Progenitor cell of endocrine pancreas (in vitro differentiated cells): ENCODE measurements at regions not wholly inside any gene's neighbourhood (a gene's known extent, or its start where the extent isn't known, plus 50 kb on each side); places are given as distances from the start of the nearest gene placed in this dataset.

ENCODE experiments used
- DNase-seq: peaks from one replicate; pipeline ENCODE4 v3.0.0; 2021; ENCODE audit warnings: low spot score; ENCODE audit not compliant: unreplicated experiment
- H3K27ac Mint-ChIP-seq: 2 replicates; pipeline ENCODE4 v1.8.0; 2021; ENCODE audit warnings: mild to moderate bottlenecking, moderate library complexity, mixed read lengths
- H3K27me3 Mint-ChIP-seq: 2 replicates; pipeline ENCODE4 v1.8.0; 2021; ENCODE audit warnings: mixed read lengths
- H3K36me3 Mint-ChIP-seq: 2 replicates; pipeline ENCODE4 v1.8.0; 2022; ENCODE audit warnings: mixed read lengths; ENCODE audit not compliant: insufficient read depth
- H3K4me1 Mint-ChIP-seq: 2 replicates; pipeline ENCODE4 v1.8.0; 2021; ENCODE audit warnings: low read depth, mixed read lengths
- H3K4me3 Mint-ChIP-seq: 2 replicates; pipeline ENCODE4 v1.8.0; 2021; ENCODE audit warnings: low read depth, mild to moderate bottlenecking, moderate library complexity, mixed read lengths
- H3K9me3 Mint-ChIP-seq: 2 replicates; pipeline ENCODE4 v1.8.0; 2021; ENCODE audit warnings: low read depth, mixed read lengths
- CTCF ChIP-seq: fragments of 200-600 bp; sonication (generic); IDR thresholded peaks from one replicate; pipeline ENCODE4 v1.5.0; 2021; ENCODE audit warnings: antibody characterized with exemption, mild to moderate bottlenecking; ENCODE audit not compliant: unreplicated experiment

GRCh38 chr19:20858218-20858617, 64.8 kb upstream of the ZNF85 start:
- Mint-ChIP-seq H3K27ac (no peak overlapping the region), H3K4me3 (no peak overlapping the region), H3K27me3 (no peaks in the 10 kb centered on the region), H3K36me3 (peaks cover 7% of the 10 kb centered on the region), H3K4me1 (no peaks in the 10 kb centered on the region), H3K9me3 (peaks cover 54% of the 10 kb centered on the region)
- no peak for TF ChIP-seq CTCF
- no peak for DNase-seq

- DNase-seq = no peak
- no peaks in the 10 kb centered on the region for H3K27me3 Mint-ChIP-seq
- no peak overlapping the region for H3K27ac Mint-ChIP-seq
- H3K9me3 Mint-ChIP-seq = peaks cover 49% of the 10 kb centered on the region
- no peaks in the 10 kb centered on the region for H3K4me1 Mint-ChIP-seq
- peaks cover 7% of the 10 kb centered on the region for H3K36me3 Mint-ChIP-seq
- TF ChIP-seq CTCF = no peak
- no peak overlapping the region for H3K4me3 Mint-ChIP-seq
Measured at GRCh38 chr19:20858861-20859260, 64.2 kb upstream of the ZNF85 start.

- DNase-seq = no peak
- Mint-ChIP-seq H3K9me3 (peaks cover 41% of the 10 kb centered on the region), H3K27me3 (no peaks in the 10 kb centered on the region), H3K36me3 (peaks cover 3% of the 10 kb centered on the region), H3K4me1 (no peaks in the 10 kb centered on the region), H3K4me3 (no peak overlapping the region), H3K27ac (no peak overlapping the region)
- no peak for TF ChIP-seq CTCF
Measured at GRCh38 chr19:20860339-20860738, 62.7 kb upstream of the ZNF85 start.

GRCh38 chr19:20863176-20863575, 59.9 kb upstream of the ZNF85 start:
- Mint-ChIP-seq H3K27ac (no peak overlapping the region), H3K4me1 (no peaks in the 10 kb centered on the region), H3K9me3 (peaks cover 52% of the 10 kb centered on the region), H3K27me3 (no peaks in the 10 kb centered on the region), H3K4me3 (no peak overlapping the region), H3K36me3 (peaks cover 2% of the 10 kb centered on the region)
- no peak for DNase-seq
- TF ChIP-seq CTCF = no peak
